Keratinocyte (primary cell): ENCODE measurements at regions not wholly inside any gene's neighbourhood (a gene's known extent, or its start where the extent isn't known, plus 50 kb on each side); places are given as distances from the start of the nearest gene placed in this dataset.

Source experiments
- DNase-seq: peaks from one replicate; pipeline ENCODE4 v3.0.0-alpha.2; 2011; ENCODE audit warnings: low read depth, missing footprints, low spot score
- FAIRE-seq: peaks from 2 replicates; lab custom pipeline; 2011; peaks lifted over from hg19 to GRCh38; lab: Jason Lieb, UNC
- H2AFZ ChIP-seq: 2 replicates; pipeline ENCODE4 v1.6.0; 2012; ENCODE audit warnings: low read length, control low read depth, inconsistent platforms; ENCODE audit not compliant: control insufficient read depth
- H3K27ac ChIP-seq: 2 replicates; pipeline ENCODE4 v1.5.1; 2011; ENCODE audit warnings: low read length; ENCODE audit not compliant: control insufficient read depth, insufficient read depth
- H3K27me3 ChIP-seq: 3 replicates; pipeline ENCODE4 v1.6.0; 2011; ENCODE audit warnings: low read length; ENCODE audit not compliant: control insufficient read depth, insufficient read depth; ENCODE audit errors: extremely low read depth
- H3K36me3 ChIP-seq, 2 experiments: 2 replicates in 1 of 2; 3 replicates in 1 of 2; pipeline ENCODE4 v1.5.1; 2011; ENCODE audit warnings: low read length in 2 of 2, mild to moderate bottlenecking in 1 of 2; ENCODE audit not compliant: control insufficient read depth in 2 of 2, insufficient read depth in 2 of 2; ENCODE audit errors: extremely low read depth in 1 of 2
- H3K4me1 ChIP-seq: 3 replicates; pipeline ENCODE4 v1.5.1; 2011; ENCODE audit warnings: low read length; ENCODE audit not compliant: control insufficient read depth, insufficient read depth; ENCODE audit errors: extremely low read depth
- H3K4me2 ChIP-seq: 3 replicates; pipeline ENCODE4 v1.6.0; 2011; ENCODE audit warnings: low read depth, low read length; ENCODE audit not compliant: control insufficient read depth, insufficient read depth; ENCODE audit errors: extremely low read depth
- H3K4me3 ChIP-seq, 3 experiments: fragments of 200-600 bp in 1 of 3; sonication (generic) in 1 of 3; 2 replicates in 2 of 3; 3 replicates in 1 of 3; pipeline ENCODE4 v1.5.1; 2011 to 2016; ENCODE audit warnings: low read length in 3 of 3, mild to moderate bottlenecking in 3 of 3, control low read depth in 2 of 3, inconsistent platforms in 1 of 3, low read depth in 1 of 3, mixed read lengths in 1 of 3, mixed run types in 1 of 3, moderate library complexity in 1 of 3; ENCODE audit not compliant: control insufficient read depth in 2 of 3, insufficient read depth in 2 of 3; ENCODE audit errors: extremely low read depth in 1 of 3
- H3K79me2 ChIP-seq: 2 replicates; pipeline ENCODE4 v1.6.0; 2012; ENCODE audit warnings: low read length; ENCODE audit not compliant: control insufficient read depth, insufficient read depth
- H3K9ac ChIP-seq: 3 replicates; pipeline ENCODE4 v1.6.0; 2011; ENCODE audit warnings: low read length; ENCODE audit not compliant: control insufficient read depth, insufficient read depth; ENCODE audit errors: extremely low read depth
- H3K9me1 ChIP-seq: 3 replicates; pipeline ENCODE4 v1.6.0; 2011; ENCODE audit warnings: low read length; ENCODE audit not compliant: control insufficient read depth, insufficient read depth; ENCODE audit errors: extremely low read depth
- H3K9me3 ChIP-seq: 2 replicates; pipeline ENCODE4 v1.5.1; 2012; ENCODE audit warnings: low read depth, low read length; ENCODE audit not compliant: control insufficient read depth
- H4K20me1 ChIP-seq: 3 replicates; pipeline ENCODE4 v1.6.0; 2011; ENCODE audit warnings: low read length; ENCODE audit not compliant: control insufficient read depth, insufficient read depth; ENCODE audit errors: extremely low read depth
- EZH2 ChIP-seq: IDR thresholded peaks from one replicate; pipeline ENCODE4 v1.6.1; 2012; ENCODE audit warnings: inconsistent platforms, mild to moderate bottlenecking, low read length, moderate library complexity
- dilution Hi-C: fragments of 300-500 bp; cut with MboI; formaldehyde crosslinking; loops from one replicate; pipeline ENCODE4 v1.7.0; 2020; ENCODE audit warnings: low sequenced_read_pairs; ENCODE audit not compliant: extremely low pct_ligation_motif_present
- TF ChIP-seq, protein P1 (sequence below), 3 experiments: IDR thresholded peaks in 1 of 3; conservative IDR thresholded peaks in 1 of 3; optimal IDR thresholded peaks in 1 of 3; 2 replicates in 2 of 3; 3 replicates in 1 of 3; pipeline versions ENCODE3 to v1.5.1; 2011; ENCODE audit warnings: low read length in 3 of 3, mild to moderate bottlenecking in 3 of 3, moderate library complexity in 2 of 3, control low read depth in 1 of 3, inconsistent platforms in 1 of 3; ENCODE audit not compliant: insufficient read depth in 2 of 3; ENCODE audit errors: extremely low read depth in 1 of 3

DNA sequence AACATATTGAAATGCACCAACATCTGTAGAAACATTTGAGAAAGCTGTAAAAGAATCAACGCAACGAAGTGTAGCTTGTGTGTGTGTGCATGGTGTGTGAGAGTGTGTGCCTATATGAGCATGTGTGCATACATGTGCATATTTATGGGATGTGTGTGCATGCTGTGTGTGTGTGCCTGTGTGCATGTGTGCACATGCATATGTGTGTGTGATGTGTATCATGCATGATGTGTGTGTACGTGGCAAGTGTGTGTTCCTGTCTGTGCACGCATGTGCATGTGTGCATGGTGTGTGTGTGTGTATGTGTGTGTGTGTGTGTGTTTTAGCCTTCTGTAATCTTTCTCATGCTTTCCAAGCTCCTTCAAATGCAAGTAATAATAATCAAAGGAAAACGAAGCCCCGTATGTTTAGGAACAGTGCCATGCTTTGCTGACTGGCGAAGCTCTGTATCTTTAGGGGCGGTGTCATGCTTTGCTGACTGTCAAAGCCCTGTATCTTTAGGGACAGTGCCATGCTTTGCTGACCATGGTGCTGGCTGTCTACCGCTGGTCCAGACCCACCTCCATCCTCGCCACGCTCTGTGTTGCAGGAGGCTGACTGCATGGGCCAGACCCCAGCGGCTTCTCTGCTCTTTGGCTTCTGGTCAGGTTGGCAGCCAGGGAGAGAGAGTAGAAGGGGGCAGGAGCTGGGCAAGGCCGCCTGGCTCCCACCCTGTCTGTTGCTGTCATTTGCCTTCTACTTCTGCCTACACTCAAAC lies 129.2 kb downstream of the ASB1 start:
- Histone ChIP-seq H3K4me1 (no peaks in the 10 kb centered on the region), H3K9ac (no peak overlapping the region), H2AFZ (no peak overlapping the region), H3K4me3 (no peak overlapping the region), H3K4me2 (no peak overlapping the region), H3K79me2 (no peaks in the 10 kb centered on the region), H4K20me1 (no peaks in the 10 kb centered on the region), H3K27me3 (no peaks in the 10 kb centered on the region), H3K36me3 (no peaks in the 10 kb centered on the region), H3K27ac (no peak overlapping the region), H3K9me3 (no peaks in the 10 kb centered on the region), H3K9me1 (no peaks in the 10 kb centered on the region)
- TF ChIP-seq EZH2 = no peak
- TF ChIP-seq, protein P1, sequence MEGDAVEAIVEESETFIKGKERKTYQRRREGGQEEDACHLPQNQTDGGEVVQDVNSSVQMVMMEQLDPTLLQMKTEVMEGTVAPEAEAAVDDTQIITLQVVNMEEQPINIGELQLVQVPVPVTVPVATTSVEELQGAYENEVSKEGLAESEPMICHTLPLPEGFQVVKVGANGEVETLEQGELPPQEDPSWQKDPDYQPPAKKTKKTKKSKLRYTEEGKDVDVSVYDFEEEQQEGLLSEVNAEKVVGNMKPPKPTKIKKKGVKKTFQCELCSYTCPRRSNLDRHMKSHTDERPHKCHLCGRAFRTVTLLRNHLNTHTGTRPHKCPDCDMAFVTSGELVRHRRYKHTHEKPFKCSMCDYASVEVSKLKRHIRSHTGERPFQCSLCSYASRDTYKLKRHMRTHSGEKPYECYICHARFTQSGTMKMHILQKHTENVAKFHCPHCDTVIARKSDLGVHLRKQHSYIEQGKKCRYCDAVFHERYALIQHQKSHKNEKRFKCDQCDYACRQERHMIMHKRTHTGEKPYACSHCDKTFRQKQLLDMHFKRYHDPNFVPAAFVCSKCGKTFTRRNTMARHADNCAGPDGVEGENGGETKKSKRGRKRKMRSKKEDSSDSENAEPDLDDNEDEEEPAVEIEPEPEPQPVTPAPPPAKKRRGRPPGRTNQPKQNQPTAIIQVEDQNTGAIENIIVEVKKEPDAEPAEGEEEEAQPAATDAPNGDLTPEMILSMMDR (optimal IDR thresholded peaks at IDR 0.05 in 1 of 3, IDR thresholded peaks at IDR 0.05 in 1 of 3, conservative IDR thresholded peaks at IDR 0.05 in 1 of 3; ENCODE audit: extremely low read depth in 1 of 3, insufficient read depth in 2 of 3, low read length in 3 of 3) = no peak
- dilution Hi-C loops = no loop called here
- no peak for DNase-seq
- FAIRE-seq = no peak

DNA sequence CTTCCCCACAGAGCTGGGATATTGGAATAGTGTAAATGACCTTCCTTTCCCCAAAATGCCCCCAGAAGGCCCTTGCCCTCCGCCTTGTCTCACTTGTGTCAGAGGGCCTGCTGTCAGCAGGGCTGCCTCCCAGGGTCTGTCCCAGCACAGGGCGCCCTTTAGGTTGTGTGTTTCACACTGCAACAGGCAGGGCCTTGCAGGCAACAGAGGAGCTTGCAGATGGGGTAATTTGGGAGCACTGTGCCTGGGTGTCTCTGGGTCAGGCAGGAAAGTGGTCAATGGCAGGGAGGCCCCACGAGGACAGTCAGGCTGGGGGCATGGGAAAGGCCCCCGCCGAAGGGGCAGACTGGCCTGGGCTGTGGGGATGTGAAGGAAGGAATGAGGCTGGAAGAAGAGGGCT lies 130.7 kb downstream of the ASB1 start:
- H3K9me3 ChIP-seq = no peaks in the 10 kb centered on the region
- TF ChIP-seq EZH2 = no peak
- TF ChIP-seq, protein P1 (optimal IDR thresholded peaks at IDR 0.05 in 1 of 3, IDR thresholded peaks at IDR 0.05 in 1 of 3, conservative IDR thresholded peaks at IDR 0.05 in 1 of 3; ENCODE audit: extremely low read depth in 1 of 3, insufficient read depth in 2 of 3, low read length in 3 of 3) = no peak
- H2AFZ ChIP-seq = no peak overlapping the region
- H3K4me2 ChIP-seq = no peak overlapping the region
- H4K20me1 ChIP-seq = no peaks in the 10 kb centered on the region
- H3K9me1 ChIP-seq = no peaks in the 10 kb centered on the region
- dilution Hi-C loops = no loop called here
- H3K27ac ChIP-seq = no peak overlapping the region
- FAIRE-seq = no peak
- H3K4me3 ChIP-seq = no peak overlapping the region
- H3K4me1 ChIP-seq = no peaks in the 10 kb centered on the region
- no peak overlapping the region for H3K9ac ChIP-seq
- DNase-seq = no peak
- no peaks in the 10 kb centered on the region for H3K36me3 ChIP-seq
- H3K79me2 ChIP-seq = no peaks in the 10 kb centered on the region
- H3K27me3 ChIP-seq = no peaks in the 10 kb centered on the region
